ENCODE measurements at regions not wholly inside any gene's neighbourhood (a gene's known extent, or its start where the extent isn't known, plus 50 kb on each side); places are given as distances from the start of the nearest gene placed in this dataset.

GRCh38 chr18:75125382-75126331, 83.3 kb downstream of the PTGR3 start:
- no peak overlapping the region for H3K4me3 ChIP-seq (ENCODE audit: low read length)
- TF ChIP-seq, protein P1, sequence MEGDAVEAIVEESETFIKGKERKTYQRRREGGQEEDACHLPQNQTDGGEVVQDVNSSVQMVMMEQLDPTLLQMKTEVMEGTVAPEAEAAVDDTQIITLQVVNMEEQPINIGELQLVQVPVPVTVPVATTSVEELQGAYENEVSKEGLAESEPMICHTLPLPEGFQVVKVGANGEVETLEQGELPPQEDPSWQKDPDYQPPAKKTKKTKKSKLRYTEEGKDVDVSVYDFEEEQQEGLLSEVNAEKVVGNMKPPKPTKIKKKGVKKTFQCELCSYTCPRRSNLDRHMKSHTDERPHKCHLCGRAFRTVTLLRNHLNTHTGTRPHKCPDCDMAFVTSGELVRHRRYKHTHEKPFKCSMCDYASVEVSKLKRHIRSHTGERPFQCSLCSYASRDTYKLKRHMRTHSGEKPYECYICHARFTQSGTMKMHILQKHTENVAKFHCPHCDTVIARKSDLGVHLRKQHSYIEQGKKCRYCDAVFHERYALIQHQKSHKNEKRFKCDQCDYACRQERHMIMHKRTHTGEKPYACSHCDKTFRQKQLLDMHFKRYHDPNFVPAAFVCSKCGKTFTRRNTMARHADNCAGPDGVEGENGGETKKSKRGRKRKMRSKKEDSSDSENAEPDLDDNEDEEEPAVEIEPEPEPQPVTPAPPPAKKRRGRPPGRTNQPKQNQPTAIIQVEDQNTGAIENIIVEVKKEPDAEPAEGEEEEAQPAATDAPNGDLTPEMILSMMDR (conservative IDR thresholded peaks at IDR 0.05; ENCODE audit: low read length): no peak
- no peak for DNase-seq (ENCODE audit: low read depth)

- H3K4me3 ChIP-seq (ENCODE audit: low read length): no peak overlapping the region
- TF ChIP-seq, protein P1 (conservative IDR thresholded peaks at IDR 0.05; ENCODE audit: low read length): no peak
- DNase-seq (ENCODE audit: low read depth): no peak
These were observed 84.0 kb downstream of the PTGR3 start for GRCh38 chr18:75124991-75125381.

DNA sequence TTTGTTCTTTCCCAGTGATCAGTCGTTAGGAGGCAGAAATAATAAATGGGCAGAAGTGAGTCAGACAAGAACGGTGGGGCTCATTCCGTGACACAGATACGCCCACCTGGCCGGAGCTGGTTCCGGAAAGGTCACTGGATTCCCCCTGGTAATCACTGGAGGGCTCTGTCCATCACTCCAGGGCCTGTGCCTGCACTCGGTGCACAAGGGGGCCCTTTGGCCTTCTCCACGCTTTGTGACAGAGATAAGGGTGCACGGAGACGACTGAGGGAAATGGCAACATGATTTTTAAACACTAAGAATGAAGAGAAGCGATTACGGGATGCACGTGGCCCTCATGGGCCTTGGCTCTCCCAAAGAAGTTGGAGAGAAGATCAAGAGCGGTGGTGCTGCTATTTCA, 84.4 kb downstream of the PTGR3 start:
- DNase-seq (ENCODE audit: low read depth): no peak
- no peak overlapping the region for H3K4me3 ChIP-seq (ENCODE audit: low read length)
- TF ChIP-seq, protein P1 (conservative IDR thresholded peaks at IDR 0.05; ENCODE audit: low read length): no peak

DNA sequence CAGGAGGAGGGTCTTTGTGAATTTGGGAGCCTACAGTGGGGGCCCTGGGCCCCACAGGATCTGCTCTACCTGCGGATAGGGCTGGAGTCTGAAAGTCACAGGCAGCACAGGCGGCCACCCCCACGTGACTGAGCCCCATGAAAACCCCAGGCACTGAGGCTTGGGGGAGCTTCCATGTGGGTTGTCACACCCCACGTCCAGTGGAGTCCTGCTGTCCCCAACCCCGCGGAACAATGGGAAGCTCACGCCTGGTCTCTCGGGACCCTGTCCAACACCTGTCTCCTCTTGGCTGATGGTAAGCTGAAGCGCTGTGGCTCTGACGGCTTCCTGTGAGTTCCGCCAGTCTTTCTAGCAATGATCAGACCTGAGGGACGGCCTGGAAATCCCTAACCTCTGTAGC, 85.8 kb downstream of the PTGR3 start:
- TF ChIP-seq, protein P1 (conservative IDR thresholded peaks at IDR 0.05; ENCODE audit: low read length): no peak
- no peak for DNase-seq (ENCODE audit: low read depth)
- H3K4me3 ChIP-seq (ENCODE audit: low read length): no peak overlapping the region

GRCh38 chr18:75122334-75122958, 86.5 kb downstream of the PTGR3 start:
- TF ChIP-seq, protein P1 (conservative IDR thresholded peaks at IDR 0.05; ENCODE audit: low read length): no peak
- DNase-seq (ENCODE audit: low read depth): no peak
- no peak overlapping the region for H3K4me3 ChIP-seq (ENCODE audit: low read length)

DNA sequence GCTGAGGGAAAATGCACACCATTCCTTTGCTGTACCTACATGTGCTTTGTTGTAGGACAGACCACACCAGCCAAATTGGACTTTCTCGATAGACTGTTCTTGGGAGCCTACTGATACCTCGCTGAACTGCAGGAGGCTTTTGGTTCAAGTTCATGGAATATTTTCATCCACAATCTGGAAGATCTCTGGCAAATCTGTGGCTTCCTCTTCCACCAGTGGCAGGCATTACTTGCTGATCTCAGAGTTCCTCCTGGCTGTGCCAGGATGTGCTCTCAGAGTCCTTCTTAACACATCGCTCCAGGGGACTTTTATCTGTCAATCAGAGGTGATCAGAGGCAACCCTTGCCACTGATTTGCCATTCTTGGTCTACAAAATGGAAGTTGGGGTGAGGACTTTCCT, 87.7 kb downstream of the PTGR3 start:
- DNase-seq (ENCODE audit: low read depth): no peak
- H3K4me3 ChIP-seq (ENCODE audit: low read length): no peak overlapping the region
- TF ChIP-seq, protein P1 (conservative IDR thresholded peaks at IDR 0.05; ENCODE audit: low read length): no peak

GRCh38 chr18:75120521-75120920, 88.4 kb downstream of the PTGR3 start:
- H3K4me3 ChIP-seq (ENCODE audit: low read length): no peak overlapping the region
- DNase-seq (ENCODE audit: low read depth): no peak
- TF ChIP-seq, protein P1 (conservative IDR thresholded peaks at IDR 0.05; ENCODE audit: low read length): no peak
